K562 (cell line): ENCODE measurements at regions not wholly inside any gene's neighbourhood (a gene's known extent, or its start where the extent isn't known, plus 50 kb on each side); places are given as distances from the start of the nearest gene placed in this dataset.

ENCODE experiments used
- ATAC-seq: fragments of 200-7000 bp; cut with Tn5 transposase; 3 replicates; pipeline ENCODE4 v1.9.1; 2020; ENCODE audit warnings: moderate library complexity
- BruUV-seq: library from RNA; stranded (reverse); fragments of 400-500 nt; replicated peaks from 2 replicates; lab custom pipeline; 2021; lab: Mats Ljungman, UMichigan
- CTCF ChIA-PET: fragments of 300-600 bp; formaldehyde crosslinking; extraction: SDS; loops from one replicate; lab custom pipeline; 2021; ENCODE audit warnings: low intra/inter-chr PET ratio; lab: Yijun Ruan, JAX
- POLR2A ChIA-PET: fragments of 300-600, 350-650 bp; sonication (Branson Sonifier 250); formaldehyde crosslinking; extraction: SDS; loops from one replicate; lab custom pipeline; 2021; ENCODE audit warnings: antibody characterized with exemption, inconsistent platforms; lab: Yijun Ruan, JAX
- DNase-seq, 4 experiments: peaks; one replicate each; pipeline versions ENCODE4 v3.0.0 to v3.0.0-alpha.2; 2011 to 2018; ENCODE audit warnings: low spot score in 3 of 4, mixed read lengths in 3 of 4; ENCODE audit errors: extremely low read depth in 1 of 4
- FAIRE-seq: peaks from 2 replicates; lab custom pipeline; 2011; peaks lifted over from hg19 to GRCh38; lab: Jason Lieb, UNC
- H2AFZ ChIP-seq: 2 replicates; pipeline ENCODE4 v1.6.0; 2011; ENCODE audit warnings: low read depth, low read length, control low read depth, inconsistent platforms
- H3K27ac ChIP-seq: fragments of 200-600 bp; 3 replicates; pipeline ENCODE4 v1.8.0; 2011; ENCODE audit warnings: low read depth, mild to moderate bottlenecking, control low read depth, inconsistent platforms, low read length, moderate library complexity, mixed read lengths; ENCODE audit errors: extremely low read depth
- H3K27me3 ChIP-seq, 2 experiments: fragments of 300-600 bp in 1 of 2; 2 replicates in 1 of 2; 3 replicates in 1 of 2; pipeline versions ENCODE4 v1.6.0 to v1.8.0; 2011; ENCODE audit warnings: inconsistent platforms in 2 of 2, low read length in 2 of 2, mild to moderate bottlenecking in 1 of 2, mixed read lengths in 1 of 2, moderate library complexity in 1 of 2; ENCODE audit not compliant: control insufficient read depth in 2 of 2, insufficient read depth in 2 of 2
- H3K36me3 ChIP-seq: fragments of 300-600 bp; 3 replicates; pipeline ENCODE4 v1.8.0; 2011; ENCODE audit warnings: mild to moderate bottlenecking, low read length, inconsistent platforms; ENCODE audit not compliant: control insufficient read depth, insufficient read depth
- H3K4me1 ChIP-seq, 2 experiments: fragments of 200-600 bp in 1 of 2; replicated peaks in 1 of 2; 2 replicates in 1 of 2; 3 replicates in 1 of 2; pipeline versions ENCODE4 v1.5.1 to v1.8.0; 2011; ENCODE audit warnings: inconsistent platforms in 2 of 2, low read length in 2 of 2, mild to moderate bottlenecking in 1 of 2, mixed read lengths in 1 of 2, moderate library complexity in 1 of 2; ENCODE audit not compliant: control insufficient read depth in 2 of 2, insufficient read depth in 2 of 2
- H3K4me2 ChIP-seq: 2 replicates; pipeline ENCODE4 v1.6.1; 2011; ENCODE audit warnings: low read length, control low read depth, inconsistent platforms, mixed read lengths; ENCODE audit not compliant: insufficient read depth
- H3K4me3 ChIP-seq: fragments of 200-600 bp; sonication (generic), shearing (Covaris generic); 2 replicates; pipeline ENCODE4 v1.5.1; 2016; ENCODE audit warnings: control low read depth, inconsistent platforms
- H3K79me2 ChIP-seq: fragments of 200-600 bp; 3 replicates; pipeline ENCODE4 v1.8.0; 2011; ENCODE audit warnings: low read length, inconsistent platforms; ENCODE audit not compliant: control insufficient read depth, insufficient read depth
- H3K9ac ChIP-seq, 2 experiments: 2 replicates each; pipeline versions ENCODE4 v1.6.0 to v1.6.1; 2011; ENCODE audit warnings: low read depth in 2 of 2, low read length in 2 of 2, control low read depth in 1 of 2, inconsistent platforms in 1 of 2, mild to moderate bottlenecking in 1 of 2, mixed read lengths in 1 of 2; ENCODE audit not compliant: insufficient read depth in 1 of 2
- H3K9me1 ChIP-seq: one replicate; pipeline ENCODE4 v1.6.0; 2011; ENCODE audit warnings: inconsistent platforms, mild to moderate bottlenecking, low read length, moderate library complexity; ENCODE audit not compliant: control insufficient read depth, insufficient read depth
- H3K9me3 ChIP-seq: replicated peaks from 2 replicates; pipeline ENCODE4 v1.5.1; 2011; ENCODE audit warnings: low read depth, low read length, inconsistent platforms; ENCODE audit not compliant: control insufficient read depth, insufficient read depth
- H4K20me1 ChIP-seq: replicated peaks from 2 replicates; pipeline ENCODE4 v1.6.1; 2011; ENCODE audit warnings: low read length, inconsistent platforms, mixed read lengths; ENCODE audit not compliant: control insufficient read depth, insufficient read depth
- BRCA1 ChIP-seq, 2 experiments: fragments of 450-650 bp in 1 of 2; sonication (generic) in 1 of 2; formaldehyde crosslinking in 1 of 2; IDR thresholded peaks; 2 replicates each; pipeline versions ENCODE4 v1.5.0 to v1.6.1; 2017 to 2020; ENCODE audit warnings: mild to moderate bottlenecking in 1 of 2, missing genetic modification reagents in 1 of 2
- CC2D1A ChIP-seq: fragments of 450-650 bp; IDR thresholded peaks from 2 replicates; pipeline ENCODE4 v1.6.1; 2017; ENCODE audit warnings: mild to moderate bottlenecking
- COPS2 ChIP-seq: fragments of 450-650 bp; conservative IDR thresholded peaks from 2 replicates; pipeline ENCODE4 v1.6.1; 2016; ENCODE audit warnings: mild to moderate bottlenecking, moderate library complexity
- CSDE1 ChIP-seq, 2 experiments: fragments of 450-650 bp; IDR thresholded peaks; 2 replicates each; pipeline ENCODE4 v1.6.1; 2016; ENCODE audit warnings: mild to moderate bottlenecking in 1 of 2
- GABPB1 ChIP-seq: sonication (generic); formaldehyde crosslinking; IDR thresholded peaks from 2 replicates; pipeline ENCODE4 v1.8.0; 2022; ENCODE audit warnings: mild to moderate bottlenecking, missing genetic modification reagents
- HDAC1 ChIP-seq, 2 experiments: fragments of 450-650 bp; IDR thresholded peaks; 2 replicates each; pipeline ENCODE4 v1.6.1; 2016 to 2017; ENCODE audit warnings: inconsistent platforms in 1 of 2, mild to moderate bottlenecking in 1 of 2, moderate library complexity in 1 of 2
- HNRNPH1 ChIP-seq: fragments of 200-400 bp; formaldehyde crosslinking; optimal IDR thresholded peaks from 2 replicates; pipeline ENCODE3; 2017; ENCODE audit warnings: low read depth, mild to moderate bottlenecking, low read length, moderate library complexity
- MAFG ChIP-seq: fragments of 450-650 bp; conservative IDR thresholded peaks from 2 replicates; pipeline ENCODE4 v1.6.1; 2016; ENCODE audit warnings: missing genetic modification characterization, missing compliant biosample characterization
- PHB ChIP-seq: fragments of 250-450 bp; sonication (Bioruptor Pico); IDR thresholded peaks from 2 replicates; pipeline ENCODE4 v1.5.0; 2021
- POLR3G ChIP-seq: IDR thresholded peaks from 2 replicates; pipeline ENCODE4 v1.6.1; 2011; ENCODE audit not compliant: insufficient read length, insufficient replicate concordance; ENCODE audit errors: extremely low read depth
- RBM22 ChIP-seq: fragments of 200-400 bp; formaldehyde crosslinking; IDR thresholded peaks from 2 replicates; pipeline ENCODE4 v1.6.1; 2018; ENCODE audit warnings: low read length, low read depth; ENCODE audit not compliant: poor library complexity, severe bottlenecking
- SMAD1 ChIP-seq: fragments of 150-350 bp; IDR thresholded peaks from 2 replicates; pipeline ENCODE4 v1.6.1; 2014; ENCODE audit warnings: low read length, low read depth; ENCODE audit not compliant: partially characterized antibody
- SOX6 ChIP-seq: fragments of 450-650 bp; IDR thresholded peaks from 2 replicates; pipeline ENCODE4 v1.6.1; 2014; ENCODE audit warnings: mild to moderate bottlenecking
- TBL1XR1 ChIP-seq, 2 experiments: IDR thresholded peaks; 2 replicates each; pipeline ENCODE4 v1.6.1; 2012; ENCODE audit warnings: improper control_type of control experiment in 2 of 2, low read length in 2 of 2, mild to moderate bottlenecking in 1 of 2
- WHSC1 ChIP-seq: IDR thresholded peaks from one replicate; pipeline ENCODE4 v1.6.1; 2012; ENCODE audit warnings: low read length, control low read depth, inconsistent platforms
- ZNF197 ChIP-seq: fragments of 200-800 bp; sonication (Bioruptor generic); IDR thresholded peaks from 2 replicates; pipeline ENCODE4 v1.6.1; 2016; ENCODE audit warnings: low read depth, missing genetic modification characterization, missing compliant biosample characterization
- ZNF518B ChIP-seq: fragments of 250-450 bp; sonication (Bioruptor Pico); IDR thresholded peaks from 2 replicates; pipeline ENCODE4 v1.5.0; 2021; ENCODE audit warnings: mild to moderate bottlenecking, moderate library complexity
- WGBS: fragments of 100-300 bp; shearing (Covaris generic); methylation state at CpG from one replicate; pipeline ENCODE4 v1.1.6; 2016; ENCODE audit warnings: low coverage, mixed read lengths; ENCODE audit not compliant: insufficient coverage; ENCODE audit errors: missing lambda C conversion rate; 5-methylcytosine and 5-hydroxymethylcytosine counted together
- in situ Hi-C: fragments of 300-500 bp; cut with MboI; formaldehyde crosslinking; loops from 4 replicates; pipeline ENCODE4 v1.15.0; 2018; ENCODE audit warnings: inconsistent platforms, mixed read lengths
- intact Hi-C: fragments of 100-400 bp; cut with micrococcal nuclease; formaldehyde crosslinking; loops from 2 replicates; pipeline ENCODE4 v1.14.2; 2022
- TF ChIP-seq, protein P1 (sequence below): sonication (generic); IDR thresholded peaks from 2 replicates; pipeline ENCODE4 v1.6.1; 2016

DNA sequence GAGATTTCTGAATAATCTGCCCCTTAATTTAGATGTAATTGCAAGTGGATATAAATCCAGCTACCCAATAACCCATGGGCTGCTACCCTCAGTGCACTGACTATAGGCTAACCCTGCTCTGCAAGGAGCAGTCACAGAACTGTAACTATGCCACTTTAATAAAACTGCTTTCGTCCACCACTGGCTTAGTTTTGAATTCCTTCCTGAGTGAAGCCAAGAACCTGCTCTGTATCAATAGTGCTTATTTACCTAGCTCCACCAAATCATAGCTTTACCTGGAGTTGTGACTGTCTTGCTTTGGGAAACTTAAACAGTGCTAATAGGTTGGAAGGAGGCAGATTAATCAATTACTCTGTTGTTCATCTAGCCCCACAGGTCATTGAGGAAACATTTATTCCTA is 1524.4 kb upstream of the SEL1L start:
- ATAC-seq = no peak
- DNase-seq = no peak
- Histone ChIP-seq H3K27me3 (no peaks in the 10 kb centered on the region), H3K27ac (no peak overlapping the region), H3K36me3 (no peaks in the 10 kb centered on the region), H3K79me2 (no peaks in the 10 kb centered on the region), H2AFZ (no peak overlapping the region), H4K20me1 (no peaks in the 10 kb centered on the region), H3K9ac (no peak overlapping the region), H3K9me3 (no peaks in the 10 kb centered on the region), H3K4me1 (no peaks in the 10 kb centered on the region), H3K9me1 (no peaks in the 10 kb centered on the region), H3K4me3 (no peak overlapping the region), H3K4me2 (no peak overlapping the region)
- CTCF ChIA-PET = no interaction called here
- intact Hi-C loops (no loop called here), in situ Hi-C loops (no loop called here)
- FAIRE-seq = no peak
- WGBS = 0% methylated on average over 1 of the region's 1 CpG
- no TSS peak for BruUV-seq
- POLR2A ChIA-PET = no interaction called here
- no peak for TF ChIP-seq SOX6
- TF ChIP-seq CC2D1A = no peak
- TF ChIP-seq GABPB1 (CRISPR knock-in tag) = no peak
- TF ChIP-seq PHB (CRISPR knock-in tag) = no peak
- TF ChIP-seq ZNF197 = no peak
- no peak for TF ChIP-seq HDAC1 (IDR thresholded peaks at IDR 0.05)
- no peak for TF ChIP-seq MAFG
- no peak for TF ChIP-seq TBL1XR1 (IDR thresholded peaks at IDR 0.05; ENCODE audit: low read length in 2 of 2)
- no peak for TF ChIP-seq COPS2
- no peak for TF ChIP-seq CSDE1 (IDR thresholded peaks at IDR 0.05)
- TF ChIP-seq, protein P1, sequence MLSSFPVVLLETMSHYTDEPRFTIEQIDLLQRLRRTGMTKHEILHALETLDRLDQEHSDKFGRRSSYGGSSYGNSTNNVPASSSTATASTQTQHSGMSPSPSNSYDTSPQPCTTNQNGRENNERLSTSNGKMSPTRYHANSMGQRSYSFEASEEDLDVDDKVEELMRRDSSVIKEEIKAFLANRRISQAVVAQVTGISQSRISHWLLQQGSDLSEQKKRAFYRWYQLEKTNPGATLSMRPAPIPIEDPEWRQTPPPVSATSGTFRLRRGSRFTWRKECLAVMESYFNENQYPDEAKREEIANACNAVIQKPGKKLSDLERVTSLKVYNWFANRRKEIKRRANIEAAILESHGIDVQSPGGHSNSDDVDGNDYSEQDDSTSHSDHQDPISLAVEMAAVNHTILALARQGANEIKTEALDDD = no peak
- no peak for TF ChIP-seq SMAD1
- no peak for TF ChIP-seq BRCA1 (IDR thresholded peaks at IDR 0.05)
- no peak for TF ChIP-seq BRCA1 (CRISPR knock-in tag; IDR thresholded peaks at IDR 0.05)
- no peak for TF ChIP-seq ZNF518B (CRISPR knock-in tag)
- no peak for TF ChIP-seq RBM22
- TF ChIP-seq WHSC1 = no peak
- TF ChIP-seq POLR3G = no peak
- TF ChIP-seq HNRNPH1 = no peak
